ENCODE measurements at regions not wholly inside any gene's neighbourhood (a gene's known extent, or its start where the extent isn't known, plus 50 kb on each side); places are given as distances from the start of the nearest gene placed in this dataset.

- no peak overlapping the region for H3K4me3 ChIP-seq (ENCODE audit: low read depth, low read length)
- DNase-seq (ENCODE audit: low read depth), result no peak
- no peak for TF ChIP-seq CTCF (conservative IDR thresholded peaks at IDR 0.05; ENCODE audit: low read depth, low read length)
These were observed 460.1 kb upstream of the TLE4 start for GRCh38 chr9:79111653-79112052.

GRCh38 chr9:79115176-79115575, 456.6 kb upstream of the TLE4 start:
- DNase-seq (ENCODE audit: low read depth), result no peak
- no peak for TF ChIP-seq CTCF (conservative IDR thresholded peaks at IDR 0.05; ENCODE audit: low read depth, low read length)

GRCh38 chr9:79116041-79116440, 455.7 kb upstream of the TLE4 start:
- H3K4me3 ChIP-seq (ENCODE audit: low read depth, low read length), result no peak overlapping the region
- no peak for DNase-seq (ENCODE audit: low read depth)
- TF ChIP-seq CTCF (conservative IDR thresholded peaks at IDR 0.05; ENCODE audit: low read depth, low read length), result peak; percentile 41

More at GRCh38 chr9:79115176-79115575, 456.6 kb upstream of the TLE4 start:
- H3K4me3 ChIP-seq (ENCODE audit: low read depth, low read length), result no peak overlapping the region

- H3K4me3 ChIP-seq (ENCODE audit: low read depth, low read length), result no peak overlapping the region
- no peak for DNase-seq (ENCODE audit: low read depth)
- no peak for TF ChIP-seq CTCF (conservative IDR thresholded peaks at IDR 0.05; ENCODE audit: low read depth, low read length)
These were observed 455.1 kb upstream of the TLE4 start for GRCh38 chr9:79116709-79117108.

- DNase-seq (ENCODE audit: low read depth), result no peak
- no peak for TF ChIP-seq CTCF (conservative IDR thresholded peaks at IDR 0.05; ENCODE audit: low read depth, low read length)
- H3K4me3 ChIP-seq (ENCODE audit: low read depth, low read length), result no peak overlapping the region
These were observed 451.2 kb upstream of the TLE4 start for GRCh38 chr9:79120533-79120932.

- H3K4me3 ChIP-seq (ENCODE audit: low read depth, low read length), result no peak overlapping the region
- no peak for DNase-seq (ENCODE audit: low read depth)
- no peak for TF ChIP-seq CTCF (conservative IDR thresholded peaks at IDR 0.05; ENCODE audit: low read depth, low read length)
These were observed 450.8 kb upstream of the TLE4 start for GRCh38 chr9:79120941-79121340.

- H3K4me3 ChIP-seq (ENCODE audit: low read depth, low read length), result no peak overlapping the region
- TF ChIP-seq CTCF (conservative IDR thresholded peaks at IDR 0.05; ENCODE audit: low read depth, low read length), result no peak
- DNase-seq (ENCODE audit: low read depth), result no peak
These were observed 448.4 kb upstream of the TLE4 start for GRCh38 chr9:79123415-79123814.
